ENCODE measurements at regions not wholly inside any gene's neighbourhood (a gene's known extent, or its start where the extent isn't known, plus 50 kb on each side); places are given as distances from the start of the nearest gene placed in this dataset.
"Not testable (repeated sequence)": the region's sequence is repeated elsewhere in the genome, so short reads cannot be mapped to it uniquely, and the experiment has no call there.

DNA sequence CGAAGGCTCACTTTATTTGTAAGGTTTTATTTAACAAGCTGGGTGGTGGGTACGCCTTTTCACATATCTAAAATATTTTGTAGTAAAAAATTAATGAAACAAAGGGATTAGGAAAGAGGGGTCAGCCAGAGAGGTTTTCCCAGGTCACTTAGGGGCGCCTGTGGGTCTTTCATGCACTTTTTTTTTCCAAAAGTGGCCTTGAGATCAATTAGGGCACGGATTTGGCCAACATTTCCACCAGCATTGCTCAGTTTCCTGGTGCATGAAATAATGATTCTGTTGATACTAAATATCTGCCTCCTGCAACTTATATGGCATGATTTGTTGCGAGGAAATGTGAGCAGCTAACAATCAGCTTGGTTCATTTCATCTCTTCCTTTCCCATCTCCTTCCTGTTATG is 67.6 kb upstream of the ZCCHC2 start:
- POLR2A ChIA-PET, result no interaction called here
- DNase-seq (ENCODE audit: extremely low spot score), result no peak

DNA sequence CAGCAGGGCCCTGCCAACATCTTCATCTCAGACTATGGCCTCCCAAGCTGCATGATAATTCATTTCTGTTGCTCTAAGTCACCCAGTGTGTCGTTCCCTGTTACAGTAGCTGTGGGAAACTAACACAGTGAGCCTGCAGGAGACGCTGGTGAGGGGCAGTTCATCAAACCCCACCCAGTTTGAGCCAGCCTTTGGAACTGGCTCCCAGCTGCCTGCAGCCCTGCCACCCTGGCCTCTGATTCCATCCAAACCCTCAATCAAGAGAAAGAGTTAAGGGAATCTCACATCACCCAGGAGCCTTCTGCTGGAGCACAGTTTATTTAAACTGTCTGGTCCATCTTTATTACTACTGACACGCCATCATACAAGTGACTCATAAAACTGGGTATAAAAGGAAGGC is 64.9 kb upstream of the ZCCHC2 start:
- POLR2A ChIA-PET, result no interaction called here
- TF ChIP-seq NFRKB (IDR thresholded peaks at IDR 0.05) (no peak), ELF4 (IDR thresholded peaks at IDR 0.05) (no peak), CTBP1 (IDR thresholded peaks at IDR 0.05; ENCODE audit: borderline replicate concordance) (no peak), FOXM1 (IDR thresholded peaks at IDR 0.05; ENCODE audit: borderline replicate concordance) (no peak), ARNT (IDR thresholded peaks at IDR 0.05) (no peak), BHLHE40 (IDR thresholded peaks at IDR 0.05; ENCODE audit: borderline replicate concordance) (no peak), FOXK2 (IDR thresholded peaks at IDR 0.05) (no peak), HDGF (IDR thresholded peaks at IDR 0.05; ENCODE audit: borderline replicate concordance) (no peak), ZNF384 (IDR thresholded peaks at IDR 0.05) (no peak), L3MBTL2 (conservative IDR thresholded peaks at IDR 0.05) (no peak), SP1 (IDR thresholded peaks at IDR 0.05) (no peak), SUZ12 (IDR thresholded peaks at IDR 0.05) (no peak), LEF1 (IDR thresholded peaks at IDR 0.05; ENCODE audit: borderline replicate concordance) (no peak)
- TF ChIP-seq, protein P1, sequence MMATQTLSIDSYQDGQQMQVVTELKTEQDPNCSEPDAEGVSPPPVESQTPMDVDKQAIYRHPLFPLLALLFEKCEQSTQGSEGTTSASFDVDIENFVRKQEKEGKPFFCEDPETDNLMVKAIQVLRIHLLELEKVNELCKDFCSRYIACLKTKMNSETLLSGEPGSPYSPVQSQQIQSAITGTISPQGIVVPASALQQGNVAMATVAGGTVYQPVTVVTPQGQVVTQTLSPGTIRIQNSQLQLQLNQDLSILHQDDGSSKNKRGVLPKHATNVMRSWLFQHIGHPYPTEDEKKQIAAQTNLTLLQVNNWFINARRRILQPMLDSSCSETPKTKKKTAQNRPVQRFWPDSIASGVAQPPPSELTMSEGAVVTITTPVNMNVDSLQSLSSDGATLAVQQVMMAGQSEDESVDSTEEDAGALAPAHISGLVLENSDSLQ (IDR thresholded peaks at IDR 0.05), result no peak
- DNase-seq (ENCODE audit: extremely low spot score), result no peak
- CTCF ChIA-PET, result no interaction called here

More for the DNA sequence above, 67.6 kb upstream of the ZCCHC2 start:
- CTCF ChIA-PET, result no interaction called here
- TF ChIP-seq ARNT (IDR thresholded peaks at IDR 0.05), result no peak
- TF ChIP-seq L3MBTL2 (conservative IDR thresholded peaks at IDR 0.05), result no peak
- no peak for TF ChIP-seq BHLHE40 (IDR thresholded peaks at IDR 0.05; ENCODE audit: borderline replicate concordance)
- no peak for TF ChIP-seq ELF4 (IDR thresholded peaks at IDR 0.05)
- no peak for TF ChIP-seq LEF1 (IDR thresholded peaks at IDR 0.05; ENCODE audit: borderline replicate concordance)
- TF ChIP-seq HDGF (IDR thresholded peaks at IDR 0.05; ENCODE audit: borderline replicate concordance), result no peak
- no peak for TF ChIP-seq FOXM1 (IDR thresholded peaks at IDR 0.05; ENCODE audit: borderline replicate concordance)
- no peak for TF ChIP-seq NFRKB (IDR thresholded peaks at IDR 0.05)
- TF ChIP-seq SUZ12 (IDR thresholded peaks at IDR 0.05), result no peak
- no peak for TF ChIP-seq CTBP1 (IDR thresholded peaks at IDR 0.05; ENCODE audit: borderline replicate concordance)
- no peak for TF ChIP-seq TARDBP (IDR thresholded peaks at IDR 0.05)
- TF ChIP-seq FOXK2 (IDR thresholded peaks at IDR 0.05), result no peak
- no peak for TF ChIP-seq ZNF384 (IDR thresholded peaks at IDR 0.05)

GRCh38 chr18:62458346-62458745 is 64.5 kb upstream of the ZCCHC2 start:
- ChIA-PET POLR2A (no interaction called here), CTCF (no interaction called here)
- no peak for TF ChIP-seq FOXM1 (IDR thresholded peaks at IDR 0.05; ENCODE audit: borderline replicate concordance)
- TF ChIP-seq L3MBTL2 (conservative IDR thresholded peaks at IDR 0.05), result no peak
- TF ChIP-seq CTBP1 (IDR thresholded peaks at IDR 0.05; ENCODE audit: borderline replicate concordance), result no peak
- DNase-seq (ENCODE audit: extremely low spot score), result no peak

DNA sequence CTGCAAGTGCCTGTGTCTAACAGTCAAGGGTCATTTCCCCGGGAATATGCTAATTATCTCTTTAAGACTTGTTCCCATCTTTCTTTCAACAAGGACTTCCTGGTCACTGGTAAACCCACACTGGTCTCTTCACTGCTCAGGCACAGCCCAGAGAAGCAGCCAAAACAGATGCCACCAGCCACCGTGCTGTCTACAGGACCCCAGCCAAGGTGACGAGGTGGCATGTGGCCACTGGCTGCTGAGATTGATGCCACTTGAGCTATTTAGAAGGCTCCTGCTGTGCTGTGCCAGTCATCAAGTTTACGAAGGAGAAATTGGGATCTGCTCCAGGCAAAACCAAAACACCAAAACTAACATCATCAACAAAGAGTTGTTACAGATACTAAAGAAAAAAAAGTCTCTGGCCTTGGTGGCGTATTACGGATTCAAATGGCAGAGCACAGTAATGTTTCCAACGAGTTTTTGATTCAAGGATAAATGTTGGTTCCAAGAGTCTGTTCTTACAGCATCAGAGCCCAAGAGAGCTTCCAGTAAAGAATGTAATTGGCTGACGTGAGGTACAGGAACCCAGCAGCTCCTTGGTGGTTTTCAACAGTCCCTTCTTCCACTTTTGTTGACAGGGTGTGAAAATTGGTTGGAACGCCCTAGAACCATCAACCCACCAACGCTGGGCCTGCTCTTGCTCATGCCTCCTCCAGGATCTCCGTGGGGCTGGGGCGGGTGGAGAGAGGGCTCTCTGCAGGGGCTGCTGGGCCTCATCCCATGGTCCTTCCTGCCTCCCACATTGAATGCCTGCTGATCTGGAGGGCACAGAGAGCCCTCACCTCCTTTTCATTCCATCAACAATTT is 63.7 kb upstream of the ZCCHC2 start:
- no peak for TF ChIP-seq L3MBTL2 (conservative IDR thresholded peaks at IDR 0.05)
- TF ChIP-seq CTBP1 (IDR thresholded peaks at IDR 0.05; ENCODE audit: borderline replicate concordance), result no peak
- CTCF ChIA-PET, result no interaction called here
- POLR2A ChIA-PET, result no interaction called here
- no peak for DNase-seq (ENCODE audit: extremely low spot score)

DNA sequence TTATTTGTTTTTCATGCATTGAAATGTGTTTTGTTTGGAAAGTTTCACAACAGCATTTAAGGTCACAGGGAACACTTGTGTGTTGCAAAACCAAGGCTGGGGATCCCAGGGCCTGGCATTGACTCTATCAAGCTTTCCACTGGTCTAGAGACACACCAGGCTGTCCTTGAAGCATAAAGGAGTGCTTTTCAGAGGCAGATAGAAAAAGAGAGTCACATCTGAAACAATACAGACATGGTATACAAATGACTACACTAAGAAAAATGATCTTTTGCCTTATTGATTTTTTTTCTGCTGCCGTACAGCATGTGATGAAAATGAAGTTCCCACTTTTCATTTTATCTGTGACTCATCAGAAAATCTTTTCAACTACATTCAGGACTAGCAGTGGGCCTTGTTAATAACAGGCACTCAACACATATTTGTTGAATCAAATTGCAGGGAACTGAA is 61.9 kb upstream of the ZCCHC2 start:
- DNase-seq (ENCODE audit: extremely low spot score), result no peak
- CTCF ChIA-PET, result no interaction called here
- POLR2A ChIA-PET, result no interaction called here
- TF ChIP-seq FOXA1 (IDR thresholded peaks at IDR 0.05) (no peak), SP1 (IDR thresholded peaks at IDR 0.05) (no peak), LEF1 (IDR thresholded peaks at IDR 0.05; ENCODE audit: borderline replicate concordance) (no peak), ELF4 (IDR thresholded peaks at IDR 0.05) (no peak), HDGF (IDR thresholded peaks at IDR 0.05; ENCODE audit: borderline replicate concordance) (no peak), NFRKB (IDR thresholded peaks at IDR 0.05) (no peak), ZNF384 (IDR thresholded peaks at IDR 0.05) (no peak), TARDBP (IDR thresholded peaks at IDR 0.05) (no peak), BHLHE40 (IDR thresholded peaks at IDR 0.05; ENCODE audit: borderline replicate concordance) (no peak), FOXK2 (IDR thresholded peaks at IDR 0.05) (no peak), L3MBTL2 (conservative IDR thresholded peaks at IDR 0.05) (no peak), FOXM1 (IDR thresholded peaks at IDR 0.05; ENCODE audit: borderline replicate concordance) (no peak), SUZ12 (IDR thresholded peaks at IDR 0.05) (no peak)
- TF ChIP-seq, protein P1 (IDR thresholded peaks at IDR 0.05), result no peak

GRCh38 chr18:62461591-62461990 is 61.2 kb upstream of the ZCCHC2 start:
- TF ChIP-seq CTBP1 (IDR thresholded peaks at IDR 0.05; ENCODE audit: borderline replicate concordance), result no peak
- TF ChIP-seq FOXM1 (IDR thresholded peaks at IDR 0.05; ENCODE audit: borderline replicate concordance), result no peak
- TF ChIP-seq SP1 (IDR thresholded peaks at IDR 0.05), result no peak
- no peak for TF ChIP-seq L3MBTL2 (conservative IDR thresholded peaks at IDR 0.05)
- no peak for TF ChIP-seq BHLHE40 (IDR thresholded peaks at IDR 0.05; ENCODE audit: borderline replicate concordance)
- ChIA-PET POLR2A (no interaction called here), CTCF (interaction anchor here (0.6 kb wide), 1 partner anchor 35 kb away, joined by 3 read pairs; no protein-coding TSS in a partner anchor)
- DNase-seq (ENCODE audit: extremely low spot score), result no peak

DNA sequence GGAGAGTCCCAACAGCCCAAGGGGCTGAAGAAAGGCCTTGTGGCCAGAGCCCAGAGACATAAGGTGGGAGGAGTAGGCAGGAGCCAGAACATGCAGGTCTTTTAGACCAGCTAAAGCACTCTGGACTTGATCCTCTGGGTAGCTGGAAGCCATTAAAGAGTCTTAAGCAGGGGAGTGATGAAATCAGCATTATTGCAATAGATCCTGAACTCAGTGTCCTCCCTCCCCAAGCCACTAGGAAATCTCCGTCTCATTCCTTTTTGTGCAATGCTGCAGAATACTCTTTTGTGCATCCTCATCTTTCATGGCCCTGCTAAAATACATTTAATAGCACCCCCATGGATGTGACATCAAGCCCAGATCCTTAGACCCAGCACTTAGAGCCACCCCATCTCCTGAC is 58.6 kb upstream of the ZCCHC2 start:
- CTCF ChIA-PET, result no interaction called here
- POLR2A ChIA-PET, result no interaction called here
- DNase-seq (ENCODE audit: extremely low spot score), result no peak
- TF ChIP-seq, protein P1 (IDR thresholded peaks at IDR 0.05), result no peak
- TF ChIP-seq ZNF384 (IDR thresholded peaks at IDR 0.05) (no peak), HDGF (IDR thresholded peaks at IDR 0.05; ENCODE audit: borderline replicate concordance) (no peak), LEF1 (IDR thresholded peaks at IDR 0.05; ENCODE audit: borderline replicate concordance) (no peak), CTBP1 (IDR thresholded peaks at IDR 0.05; ENCODE audit: borderline replicate concordance) (no peak)

DNA sequence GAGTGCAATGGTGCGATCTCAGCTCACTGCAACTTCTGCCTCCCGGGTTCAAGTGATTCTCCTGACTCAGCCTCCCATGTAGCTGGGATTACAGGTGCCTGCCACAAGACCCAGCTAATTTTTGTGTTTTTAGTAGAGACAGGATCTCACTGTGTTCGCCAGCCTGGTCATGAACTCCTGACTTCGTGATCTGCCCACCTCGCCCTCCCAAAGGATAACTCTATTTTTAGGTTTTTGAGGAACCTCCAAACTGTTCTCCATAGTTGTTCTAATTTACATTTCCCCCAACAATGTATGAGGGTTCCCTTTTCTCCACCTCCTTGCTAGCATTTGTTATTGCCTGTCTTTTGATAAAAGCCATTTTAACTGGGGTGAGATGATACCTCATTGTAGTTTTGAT is 53.7 kb upstream of the ZCCHC2 start:
- DNase-seq (ENCODE audit: extremely low spot score); CTCF ChIA-PET; POLR2A ChIA-PET: not testable (repeated sequence)
